GM19397 (cell line): ENCODE measurements at regions not wholly inside any gene's neighbourhood (a gene's known extent, or its start where the extent isn't known, plus 50 kb on each side); places are given as distances from the start of the nearest gene placed in this dataset.

Experiments used
- ATAC-seq: cut with Tn5 transposase; IDR thresholded peaks from one replicate; pipeline ENCODE4 v1.9.1; 2021; ENCODE audit warnings: mild to moderate bottlenecking, moderate library complexity; ENCODE audit not compliant: unreplicated experiment

DNA sequence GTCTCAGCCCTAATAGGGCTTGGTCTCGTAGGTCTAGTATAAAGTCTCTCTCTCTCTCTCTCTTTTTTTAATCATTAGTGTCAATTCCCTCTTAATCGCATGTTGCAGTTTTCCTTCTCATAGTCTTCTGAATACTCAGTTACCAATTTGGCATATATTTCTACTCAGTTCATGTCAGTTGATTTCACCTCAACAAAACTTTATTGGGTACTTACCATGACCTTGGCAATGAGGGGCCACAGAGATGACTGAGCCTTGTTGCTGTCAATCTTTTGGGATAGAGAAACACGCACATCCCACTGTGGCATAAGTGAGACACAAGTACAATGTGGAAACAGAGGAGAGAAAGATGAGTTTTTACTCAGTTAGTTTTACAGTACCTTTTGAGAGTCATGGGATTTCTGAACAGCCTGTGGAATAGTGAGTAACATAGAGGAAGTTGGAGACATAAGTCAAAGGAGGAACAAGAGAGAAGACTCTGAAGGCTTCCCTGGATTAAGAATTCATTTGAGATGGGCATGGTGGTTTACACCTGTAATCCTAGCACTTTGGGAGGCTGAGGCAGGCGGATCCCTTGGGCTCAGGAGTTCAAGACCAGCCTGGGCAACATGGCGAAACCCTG is 150.2 kb upstream of the CBLB start:
- ATAC-seq, result no peak

DNA sequence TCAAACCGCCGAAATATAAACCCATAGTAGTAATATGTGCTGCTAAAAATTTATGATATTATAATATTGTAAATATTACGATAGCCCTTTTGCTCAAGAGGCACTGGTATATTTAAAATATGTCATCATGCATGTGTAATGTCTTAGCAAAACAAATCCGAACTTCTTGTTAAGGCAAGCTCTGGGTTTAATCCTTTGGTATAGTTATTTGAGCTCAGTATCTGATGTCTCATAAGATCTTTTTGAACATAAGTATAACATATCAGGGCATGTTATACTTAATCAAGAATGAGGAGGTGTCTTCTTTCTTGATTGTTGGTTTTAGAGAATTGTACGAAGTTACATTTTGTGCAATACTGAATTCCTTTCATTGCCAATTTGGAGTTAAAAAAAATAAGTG is 154.1 kb upstream of the CBLB start:
- ATAC-seq, result no peak

DNA sequence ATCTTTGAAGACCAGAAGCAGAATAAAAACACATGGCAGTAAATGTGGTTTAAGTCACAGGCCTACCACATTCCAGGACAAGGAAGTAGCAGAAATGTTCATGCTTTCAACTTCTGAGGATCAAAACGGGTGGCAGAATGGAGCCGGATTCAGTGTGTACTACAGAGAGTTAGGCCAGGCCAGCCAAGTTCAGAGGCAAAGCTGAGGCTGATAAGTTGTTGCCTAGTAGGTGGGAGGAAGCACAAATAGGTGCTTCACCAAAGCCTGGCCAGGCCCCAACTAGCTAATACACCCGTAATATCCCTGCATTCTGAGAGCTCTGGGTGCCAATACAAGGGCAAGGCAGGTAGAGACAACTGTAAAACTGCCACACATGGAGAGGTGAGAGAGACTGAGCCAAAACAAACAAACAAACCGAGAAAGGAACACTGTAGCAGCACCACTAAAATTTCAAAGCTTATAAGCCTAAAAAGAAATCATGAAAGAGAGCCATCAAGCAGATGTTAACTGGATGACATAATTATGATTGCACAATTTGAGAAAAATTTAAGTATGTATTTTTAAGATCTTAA is 156.4 kb upstream of the CBLB start:
- no peak for ATAC-seq

DNA sequence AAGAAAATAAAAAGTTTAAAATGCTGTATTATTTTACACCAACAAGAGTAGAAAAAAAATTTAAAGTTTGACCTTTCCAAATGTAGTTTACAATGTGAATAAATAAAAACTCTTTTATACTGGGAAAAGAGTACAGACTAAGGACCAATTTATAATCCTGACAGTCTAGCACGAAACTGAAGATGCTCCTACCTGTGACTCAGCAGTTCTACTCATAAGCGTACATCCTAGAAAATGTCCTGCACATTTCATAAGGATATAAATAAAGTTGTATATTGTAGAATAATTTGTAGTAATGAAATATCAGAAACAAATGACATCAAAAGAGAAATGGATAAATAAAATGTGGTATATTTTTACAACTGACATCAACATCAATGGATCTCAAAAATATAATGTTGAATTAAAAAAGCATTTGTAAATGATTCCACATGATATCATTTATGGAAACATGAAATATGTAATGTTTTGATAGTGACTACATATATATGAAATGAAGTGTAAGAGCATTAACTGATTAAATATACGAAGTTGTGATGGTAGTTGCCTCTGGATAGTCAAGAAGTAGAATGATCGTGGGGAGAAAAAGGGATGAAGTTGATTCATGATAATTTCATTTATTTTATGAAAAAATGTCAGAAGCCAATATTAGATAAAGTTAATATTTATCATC is 161.3 kb upstream of the CBLB start:
- ATAC-seq, result no peak

GRCh38 chr3:106030627-106030963 is 161.8 kb upstream of the CBLB start:
- no peak for ATAC-seq

GRCh38 chr3:106032479-106032878 is 163.7 kb upstream of the CBLB start:
- no peak for ATAC-seq

GRCh38 chr3:106033654-106034053 is 164.8 kb upstream of the CBLB start:
- ATAC-seq, result no peak

DNA sequence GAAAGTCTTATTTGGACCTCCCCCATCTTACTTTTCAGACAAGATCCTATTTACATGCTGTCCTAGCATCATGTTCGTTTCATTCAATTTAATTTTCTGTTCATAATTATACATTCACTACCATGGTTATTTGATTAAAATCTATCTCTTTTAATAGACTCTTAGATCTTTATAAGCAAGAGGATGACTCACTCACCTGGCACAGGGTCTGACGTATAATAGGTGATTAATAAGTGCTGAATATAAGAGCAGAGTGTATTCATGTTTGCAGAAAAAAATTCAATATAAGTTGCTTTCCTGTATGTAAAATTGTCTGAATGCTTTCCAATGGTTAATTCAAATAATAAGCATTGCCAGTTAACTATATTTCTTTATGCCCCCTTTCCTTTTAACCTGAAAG is 165.5 kb upstream of the CBLB start:
- ATAC-seq, result no peak

DNA sequence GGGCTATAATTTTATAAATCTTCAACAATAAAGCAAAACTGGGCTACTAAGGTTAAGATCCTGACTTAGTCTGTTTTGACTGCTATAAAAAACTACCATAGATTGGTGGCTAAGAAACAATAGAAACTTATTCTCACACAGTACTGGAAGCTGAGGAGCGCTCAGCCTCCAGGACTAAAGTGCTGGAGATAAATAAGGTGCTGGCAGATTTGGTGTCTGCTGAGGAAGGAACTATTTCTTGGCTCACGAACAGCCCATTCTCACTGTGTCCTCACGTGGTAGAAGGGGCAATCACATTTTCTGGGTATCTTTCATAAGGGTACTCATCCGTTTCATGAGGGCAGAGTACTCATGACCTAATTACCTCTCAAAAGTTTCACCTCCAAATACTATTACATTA is 166.8 kb upstream of the CBLB start:
- no peak for ATAC-seq

DNA sequence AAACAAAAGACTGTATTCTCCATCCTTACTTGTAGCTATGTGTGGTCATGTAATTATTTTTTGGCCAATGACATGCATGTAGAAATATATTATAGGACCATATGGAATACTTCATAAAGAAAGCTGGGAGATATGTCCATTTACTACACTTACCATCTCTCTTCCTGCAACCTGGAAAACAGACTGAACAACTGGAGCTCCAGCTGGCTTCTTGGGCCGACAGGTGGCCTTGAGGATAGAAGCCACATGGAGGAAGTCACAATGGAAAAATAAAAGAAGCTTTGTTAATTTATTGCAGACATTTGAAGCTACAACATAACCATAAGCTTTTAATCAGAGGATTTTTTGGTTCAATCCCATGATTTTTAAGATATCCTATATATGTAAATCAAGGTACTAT is 167.9 kb upstream of the CBLB start:
- ATAC-seq, result no peak

GRCh38 chr3:106047221-106047620 is 178.4 kb upstream of the CBLB start:
- no peak for ATAC-seq

GRCh38 chr3:106048946-106049481 is 180.2 kb upstream of the CBLB start:
- no peak for ATAC-seq

DNA sequence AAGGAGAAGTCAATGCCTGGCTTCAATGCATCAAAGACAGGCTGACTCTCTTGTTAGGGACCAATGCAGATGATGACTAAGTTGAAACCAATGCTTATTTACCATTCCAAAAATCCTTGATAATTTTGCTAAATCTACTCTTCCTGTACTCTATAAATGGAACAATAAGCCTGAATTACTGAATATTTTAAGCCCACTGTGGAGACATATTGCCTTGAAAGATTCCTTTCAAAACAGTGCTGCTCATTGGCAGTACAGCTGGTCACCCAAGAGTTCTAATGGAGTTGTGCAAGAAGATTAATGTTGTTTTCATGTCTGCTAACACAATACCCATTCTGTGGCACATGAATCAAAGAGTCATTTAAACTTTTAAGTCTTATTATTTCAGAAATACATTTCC is 181.0 kb upstream of the CBLB start:
- no peak for ATAC-seq

GRCh38 chr3:106056931-106057330 is 188.1 kb upstream of the CBLB start:
- no peak for ATAC-seq

GRCh38 chr3:106058475-106058874 is 189.7 kb upstream of the CBLB start:
- no peak for ATAC-seq

DNA sequence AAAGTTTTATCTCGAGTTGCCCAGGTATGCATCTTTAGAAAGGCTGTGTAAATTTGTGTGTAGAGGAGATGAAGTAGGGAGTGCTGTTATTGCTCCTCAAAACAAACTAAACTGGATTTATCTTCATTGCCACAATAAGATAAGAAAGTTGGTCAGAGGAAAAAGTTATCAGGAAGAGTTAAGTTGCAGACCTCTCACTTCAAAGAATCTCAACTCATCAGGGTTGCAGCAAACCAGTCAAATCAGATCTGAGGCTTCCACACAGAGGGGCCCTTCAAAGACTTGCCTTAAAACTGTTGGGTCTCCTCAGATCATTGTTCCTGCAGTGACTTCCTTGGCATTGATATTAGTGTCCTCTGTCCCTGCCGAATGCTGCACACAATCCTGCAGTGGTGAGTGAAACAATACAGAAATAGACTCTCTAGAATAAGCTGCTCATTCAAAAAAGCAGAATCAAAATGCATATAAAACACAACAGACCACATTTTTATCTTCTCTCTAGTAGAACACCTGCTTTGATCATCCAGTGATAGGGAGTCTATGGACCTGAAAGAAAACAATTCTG is 191.2 kb upstream of the CBLB start:
- ATAC-seq, result no peak

GRCh38 chr3:106063909-106064308 is 195.1 kb upstream of the CBLB start:
- ATAC-seq, result no peak

DNA sequence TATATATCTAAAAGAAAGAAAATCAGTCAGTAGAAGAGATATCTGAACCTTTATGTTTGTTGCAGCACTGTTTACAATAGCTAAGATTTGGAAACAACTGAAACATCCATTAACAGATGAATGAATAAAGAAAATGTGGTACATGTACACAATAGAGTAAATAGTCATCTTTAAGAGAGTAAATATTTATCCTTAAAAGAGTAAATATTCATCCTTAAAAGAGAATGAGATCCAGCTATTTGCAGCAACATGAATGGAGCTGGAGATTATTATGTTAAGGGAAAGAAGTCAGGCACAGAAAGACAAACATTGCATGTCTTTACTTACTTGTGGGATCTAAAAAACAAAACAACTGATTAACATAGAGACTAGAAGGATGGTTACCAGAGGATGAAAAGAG is 197.0 kb upstream of the CBLB start:
- ATAC-seq, result no peak

DNA sequence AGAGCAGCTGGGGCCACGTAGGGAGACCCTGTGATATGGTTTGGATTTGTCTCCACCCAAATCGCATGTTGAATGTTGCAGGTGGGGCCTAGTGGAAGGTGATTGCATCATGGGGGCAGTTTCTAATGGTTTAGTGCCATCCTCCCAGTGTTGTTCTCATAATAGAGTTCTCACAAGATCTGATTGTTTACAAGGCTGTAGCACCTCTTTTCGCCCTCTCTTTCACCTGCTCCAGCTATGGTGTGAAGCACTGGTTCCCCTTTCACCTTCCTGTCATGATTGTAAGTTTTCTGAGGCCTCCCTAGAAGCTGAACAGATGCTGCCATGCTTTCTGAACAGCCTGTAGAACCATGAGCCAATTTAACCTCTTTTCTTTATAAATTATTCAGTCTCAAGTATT is 198.9 kb upstream of the CBLB start:
- peak; percentile 60 for ATAC-seq

DNA sequence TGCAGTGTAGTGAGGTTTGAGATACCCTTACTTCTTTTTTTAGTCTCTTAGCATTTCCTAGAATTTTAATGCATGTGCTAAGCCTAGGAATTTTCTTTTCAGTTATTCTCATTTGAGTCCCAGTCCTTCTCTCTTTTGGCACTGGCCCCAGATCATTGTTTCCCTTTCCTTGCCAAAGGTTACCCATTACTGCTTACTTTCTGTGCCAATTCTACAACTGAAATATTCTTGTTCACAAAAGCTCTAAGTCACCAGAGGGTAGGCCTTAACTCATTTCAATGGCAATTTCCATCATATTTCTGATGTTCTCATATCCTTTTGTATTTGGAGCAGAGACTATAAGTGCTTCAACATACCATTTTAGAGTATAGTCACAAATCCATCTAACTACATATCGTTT is 199.6 kb upstream of the CBLB start:
- no peak for ATAC-seq

- peak; percentile 87 for ATAC-seq
Measured at GRCh38 chr3:106068795-106069194, 200.0 kb upstream of the CBLB start.

DNA sequence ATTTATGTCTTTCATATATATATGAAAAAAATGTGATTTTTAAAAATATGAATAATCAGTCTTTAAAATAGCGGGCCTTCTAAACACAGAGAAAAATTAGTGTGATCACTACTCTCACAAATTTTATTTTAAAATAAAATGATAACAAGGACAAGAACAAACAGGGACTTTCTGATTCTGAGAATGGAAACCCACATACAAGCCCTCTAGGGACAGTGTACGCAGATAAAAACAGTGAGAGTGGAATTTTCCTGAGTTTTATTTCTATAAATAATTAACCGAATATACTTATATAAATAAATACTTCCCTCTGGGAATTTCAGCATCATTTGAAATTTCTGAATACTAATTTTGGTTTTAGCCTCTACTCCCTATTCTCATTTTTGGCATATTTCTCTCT is 201.4 kb upstream of the CBLB start:
- no peak for ATAC-seq
